Uterus (tissue), 3 donors: ENCODE measurements at regions not wholly inside any gene's neighbourhood (a gene's known extent, or its start where the extent isn't known, plus 50 kb on each side); places are given as distances from the start of the nearest gene placed in this dataset.

Experiments
- DNase-seq, 2 donors: peaks; one replicate each; pipeline ENCODE4 v3.0.0-alpha.2; 2019 to 2020
- H3K27ac ChIP-seq, 2 donors: fragments of 200-600 bp; sonication (generic); 1 replicate in 1 of 2; 2 replicates in 1 of 2; pipeline ENCODE4 v1.5.1; 2016 to 2018
- H3K27me3 ChIP-seq, 2 donors: fragments of 200-600 bp; sonication (generic); one replicate each; pipeline ENCODE4 v1.5.1; 2018 to 2019; ENCODE audit warnings: control low read depth in 1 of 2
- H3K36me3 ChIP-seq, 2 donors: fragments of 200-600 bp; sonication (generic); one replicate each; pipeline ENCODE4 v1.5.1; 2019; ENCODE audit warnings: control low read depth in 1 of 2
- H3K4me1 ChIP-seq, 2 donors: fragments of 200-600 bp; sonication (generic); one replicate each; pipeline ENCODE4 v1.5.1; 2018 to 2019; ENCODE audit warnings: control low read depth in 1 of 2
- H3K4me3 ChIP-seq, 2 donors: fragments of 200-600 bp; sonication (generic); 1 replicate in 1 of 2; 2 replicates in 1 of 2; pipeline ENCODE4 v1.5.1; 2018 to 2019; ENCODE audit warnings: mild to moderate bottlenecking in 1 of 2
- H3K9me3 ChIP-seq, 2 donors: fragments of 200-600 bp; sonication (generic); one replicate each; pipeline ENCODE4 v1.5.1; 2019; ENCODE audit warnings: control low read depth in 1 of 2
- POLR2A ChIP-seq, 2 donors: fragments of 450-650 bp; IDR thresholded peaks; one replicate each; pipeline ENCODE4 v1.6.1; 2016; ENCODE audit warnings: antibody characterized with exemption in 2 of 2, mild to moderate bottlenecking in 1 of 2, moderate library complexity in 1 of 2
- intact Hi-C: fragments of 100-400 bp; cut with DNase I; formaldehyde crosslinking; loops from one replicate; pipeline ENCODE4 v1.15.1; 2023; ENCODE audit warnings: low total_unique reads
- TF ChIP-seq, protein P1 (sequence below), 4 experiments: fragments of 200-600 bp in 2 of 4; fragments of 450-650 bp in 2 of 4; sonication (generic) in 2 of 4; IDR thresholded peaks; one replicate each; pipeline ENCODE4 v1.5.1; 2016 to 2019; ENCODE audit warnings: antibody characterized with exemption in 4 of 4, mild to moderate bottlenecking in 2 of 4, moderate library complexity in 1 of 4
- donor health status: DM: yes; HTN: yes; CAD: no.

DNA sequence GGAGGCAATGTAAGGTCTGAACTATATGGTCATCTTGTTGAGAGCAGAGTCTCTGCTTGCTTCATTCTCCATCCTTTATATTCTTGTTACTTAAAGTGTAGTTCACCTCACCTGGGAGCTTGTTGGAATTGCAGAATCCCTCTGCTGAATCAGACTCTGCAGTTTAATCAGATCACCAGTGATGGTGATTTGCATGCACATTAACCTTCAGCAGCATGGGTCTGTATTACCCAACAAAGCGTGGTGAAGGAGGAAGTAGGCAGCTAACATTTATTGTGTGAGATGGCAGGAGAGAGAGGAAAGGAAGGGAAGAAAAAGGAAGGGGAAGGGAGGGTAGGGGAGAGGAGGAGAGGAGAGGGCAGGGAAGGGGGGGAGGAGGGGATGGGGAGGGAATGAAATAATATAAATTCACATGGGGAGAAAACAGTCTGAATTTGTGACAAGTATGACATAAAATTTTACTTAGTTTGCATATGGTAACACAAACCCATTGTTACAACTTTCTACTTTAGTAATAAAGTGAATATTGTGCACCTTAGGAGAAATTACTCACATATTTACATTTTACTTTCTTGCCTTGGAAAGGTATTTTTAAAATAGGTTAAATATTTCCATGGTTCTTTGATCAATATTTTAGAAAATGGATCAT lies 740.7 kb downstream of the DHX35 start:
- H3K36me3 ChIP-seq: no peaks in the 10 kb centered on the region
- no peak for DNase-seq
- no peak overlapping the region for H3K27ac ChIP-seq
- no peaks in the 10 kb centered on the region for H3K27me3 ChIP-seq
- peaks cover 0 to 9% of the 10 kb centered on the region in 2 donors for H3K4me1 ChIP-seq
- H3K9me3 ChIP-seq: no peaks in the 10 kb centered on the region
- intact Hi-C loops: no loop called here
- no peak overlapping the region for H3K4me3 ChIP-seq
- TF ChIP-seq, protein P1, sequence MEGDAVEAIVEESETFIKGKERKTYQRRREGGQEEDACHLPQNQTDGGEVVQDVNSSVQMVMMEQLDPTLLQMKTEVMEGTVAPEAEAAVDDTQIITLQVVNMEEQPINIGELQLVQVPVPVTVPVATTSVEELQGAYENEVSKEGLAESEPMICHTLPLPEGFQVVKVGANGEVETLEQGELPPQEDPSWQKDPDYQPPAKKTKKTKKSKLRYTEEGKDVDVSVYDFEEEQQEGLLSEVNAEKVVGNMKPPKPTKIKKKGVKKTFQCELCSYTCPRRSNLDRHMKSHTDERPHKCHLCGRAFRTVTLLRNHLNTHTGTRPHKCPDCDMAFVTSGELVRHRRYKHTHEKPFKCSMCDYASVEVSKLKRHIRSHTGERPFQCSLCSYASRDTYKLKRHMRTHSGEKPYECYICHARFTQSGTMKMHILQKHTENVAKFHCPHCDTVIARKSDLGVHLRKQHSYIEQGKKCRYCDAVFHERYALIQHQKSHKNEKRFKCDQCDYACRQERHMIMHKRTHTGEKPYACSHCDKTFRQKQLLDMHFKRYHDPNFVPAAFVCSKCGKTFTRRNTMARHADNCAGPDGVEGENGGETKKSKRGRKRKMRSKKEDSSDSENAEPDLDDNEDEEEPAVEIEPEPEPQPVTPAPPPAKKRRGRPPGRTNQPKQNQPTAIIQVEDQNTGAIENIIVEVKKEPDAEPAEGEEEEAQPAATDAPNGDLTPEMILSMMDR (IDR thresholded peaks at IDR 0.05): no peak
- TF ChIP-seq POLR2A (IDR thresholded peaks at IDR 0.05): no peak

DNA sequence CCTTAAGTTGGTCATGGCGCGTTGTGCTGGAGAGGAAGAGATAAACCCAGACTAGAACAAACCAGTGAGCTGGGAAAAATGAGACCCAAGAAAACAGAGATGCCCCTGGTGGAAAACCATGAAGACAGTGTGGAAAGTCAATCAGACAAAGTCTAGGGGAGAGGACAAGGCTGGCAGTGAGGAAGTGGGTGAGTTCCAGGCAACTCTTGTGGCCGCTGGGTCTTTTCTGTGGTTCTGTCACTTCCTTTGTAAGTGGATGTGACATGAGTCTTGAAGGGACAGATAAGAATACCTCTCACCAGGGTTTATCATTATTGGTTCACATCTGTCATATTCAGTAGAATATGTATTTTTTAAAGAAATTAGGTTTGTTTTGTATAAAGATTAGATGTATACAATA lies 738.4 kb downstream of the DHX35 start:
- no peak for TF ChIP-seq POLR2A (IDR thresholded peaks at IDR 0.05)
- no peaks in the 10 kb centered on the region for H3K36me3 ChIP-seq

DNA sequence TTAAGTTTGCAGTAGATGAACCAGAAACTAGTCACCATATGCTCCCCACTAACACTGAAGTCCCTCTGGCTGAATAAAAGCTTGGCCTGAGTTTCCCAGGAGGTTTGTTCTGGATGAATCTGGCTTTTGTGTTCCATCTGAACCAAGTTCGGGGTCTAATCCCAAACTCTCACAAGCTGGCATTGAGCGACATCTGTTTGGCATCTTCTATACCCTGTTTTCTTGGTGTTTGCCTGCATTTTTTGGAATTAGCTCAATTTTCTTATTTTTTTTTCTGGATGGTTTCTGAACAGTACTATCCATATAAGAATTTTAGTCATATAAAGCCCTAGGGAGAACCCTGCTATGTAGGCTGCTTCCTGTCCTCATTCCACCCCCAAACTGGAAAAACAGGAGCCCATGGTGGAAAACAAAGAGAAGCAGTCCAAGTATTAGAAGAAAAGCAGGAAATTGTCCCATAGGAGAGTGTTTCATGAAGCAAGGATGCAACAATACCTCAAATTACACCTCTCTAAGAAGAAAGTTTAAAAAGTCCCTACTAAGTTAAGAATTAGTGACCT lies 737.1 kb downstream of the DHX35 start:
- Histone ChIP-seq H3K4me3 (no peak overlapping the region), H3K4me1 (no peaks in the 10 kb centered on the region), H3K9me3 (no peaks in the 10 kb centered on the region), H3K27ac (no peak overlapping the region), H3K27me3 (no peaks in the 10 kb centered on the region), H3K36me3 (no peaks in the 10 kb centered on the region)
- intact Hi-C loops: no loop called here
- no peak for DNase-seq
- TF ChIP-seq, protein P1 (IDR thresholded peaks at IDR 0.05): no peak
- TF ChIP-seq POLR2A (IDR thresholded peaks at IDR 0.05): no peak

More for the DNA sequence above, 738.4 kb downstream of the DHX35 start:
- no peak overlapping the region for H3K27ac ChIP-seq
- no peak overlapping the region for H3K4me3 ChIP-seq
- H3K27me3 ChIP-seq: no peaks in the 10 kb centered on the region
- DNase-seq: no peak
- intact Hi-C loops: no loop called here
- no peaks in the 10 kb centered on the region for H3K9me3 ChIP-seq
- H3K4me1 ChIP-seq: no peaks in the 10 kb centered on the region

DNA sequence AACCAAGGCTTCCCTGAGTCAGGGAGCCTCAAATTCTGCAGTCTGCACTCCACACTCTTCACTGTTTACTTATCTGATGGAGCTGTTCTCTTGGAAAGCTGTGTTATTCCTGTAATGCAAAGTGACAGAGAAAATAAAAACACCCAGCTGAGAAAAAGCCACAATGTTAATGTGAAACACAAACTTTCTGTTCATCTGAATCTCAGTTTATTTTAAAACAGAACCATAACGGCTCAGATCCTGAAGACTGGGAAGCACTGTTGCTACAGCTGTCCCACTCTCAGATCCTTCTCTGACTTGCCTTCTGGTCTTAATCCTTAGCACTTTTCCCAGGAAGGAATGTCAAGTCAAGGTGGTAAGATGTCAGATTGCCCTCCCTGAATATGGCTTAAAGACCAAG lies 736.6 kb downstream of the DHX35 start:
- H3K4me3 ChIP-seq: no peak overlapping the region
- no peaks in the 10 kb centered on the region for H3K9me3 ChIP-seq
- no peak for TF ChIP-seq POLR2A (IDR thresholded peaks at IDR 0.05)
- TF ChIP-seq, protein P1 (IDR thresholded peaks at IDR 0.05): no peak
- no peaks in the 10 kb centered on the region for H3K4me1 ChIP-seq
- no peak for DNase-seq
- intact Hi-C loops: no loop called here
- H3K27ac ChIP-seq: no peak overlapping the region
- H3K27me3 ChIP-seq: no peaks in the 10 kb centered on the region
- H3K36me3 ChIP-seq: no peaks in the 10 kb centered on the region

GRCh38 chr20:39691151-39691862 lies 729.2 kb downstream of the DHX35 start:
- TF ChIP-seq POLR2A (IDR thresholded peaks at IDR 0.05): no peak
- TF ChIP-seq, protein P1 (IDR thresholded peaks at IDR 0.05): no peak
- Histone ChIP-seq H3K4me1 (no peaks in the 10 kb centered on the region), H3K27ac (no peak overlapping the region), H3K27me3 (no peaks in the 10 kb centered on the region), H3K9me3 (peaks cover 0 to 4% of the 10 kb centered on the region in 2 donors), H3K4me3 (no peak overlapping the region), H3K36me3 (no peaks in the 10 kb centered on the region)
- DNase-seq: no peak
- intact Hi-C loops: no loop called here
